ENCODE measurements at regions not wholly inside any gene's neighbourhood (a gene's known extent, or its start where the extent isn't known, plus 50 kb on each side); places are given as distances from the start of the nearest gene placed in this dataset.

- DNase-seq, result no peak
These were observed 630.2 kb downstream of the BRD1 start for GRCh38 chr22:49197505-49197904.

- DNase-seq, result no peak
These were observed 631.6 kb downstream of the BRD1 start for GRCh38 chr22:49196046-49196511.

- DNase-seq, result no peak
These were observed 632.0 kb downstream of the BRD1 start for GRCh38 chr22:49195636-49196035.

- no peak for DNase-seq
These were observed 633.7 kb downstream of the BRD1 start for GRCh38 chr22:49193901-49194465.

- no peak for DNase-seq
These were observed 634.3 kb downstream of the BRD1 start for GRCh38 chr22:49193348-49193747.

- DNase-seq, result no peak
These were observed 634.8 kb downstream of the BRD1 start for GRCh38 chr22:49192857-49193250.

- DNase-seq, result no peak
These were observed 635.4 kb downstream of the BRD1 start for GRCh38 chr22:49192180-49192856.

- no peak for DNase-seq
These were observed 636.1 kb downstream of the BRD1 start for GRCh38 chr22:49191506-49191980.

GRCh38 chr22:49190816-49191505 is 636.7 kb downstream of the BRD1 start:
- DNase-seq, result no peak

- no peak for DNase-seq
These were observed 637.8 kb downstream of the BRD1 start for GRCh38 chr22:49189871-49190270.

GRCh38 chr22:49188591-49188990 is 639.1 kb downstream of the BRD1 start:
- DNase-seq, result no peak

- DNase-seq, result no peak
These were observed 639.6 kb downstream of the BRD1 start for GRCh38 chr22:49188091-49188490.

- no peak for DNase-seq
These were observed 640.9 kb downstream of the BRD1 start for GRCh38 chr22:49186762-49187161.

GRCh38 chr22:49186293-49186692 is 641.4 kb downstream of the BRD1 start:
- DNase-seq, result no peak

- DNase-seq, result no peak
These were observed 642.2 kb downstream of the BRD1 start for GRCh38 chr22:49185312-49185969.

- no peak for DNase-seq
These were observed 642.9 kb downstream of the BRD1 start for GRCh38 chr22:49184736-49185135.

- DNase-seq, result no peak
These were observed 643.9 kb downstream of the BRD1 start for GRCh38 chr22:49183826-49184216.

GRCh38 chr22:49183208-49183825 is 644.4 kb downstream of the BRD1 start:
- DNase-seq, result no peak

- no peak for DNase-seq
These were observed 645.3 kb downstream of the BRD1 start for GRCh38 chr22:49182416-49182815.

- DNase-seq, result no peak
These were observed 645.7 kb downstream of the BRD1 start for GRCh38 chr22:49181942-49182341.

- DNase-seq, result no peak
These were observed 646.2 kb downstream of the BRD1 start for GRCh38 chr22:49181431-49181830.

- no peak for DNase-seq
These were observed 647.0 kb downstream of the BRD1 start for GRCh38 chr22:49180683-49181024.

All from EL (cell line).